ENCODE measurements at regions not wholly inside any gene's neighbourhood (a gene's known extent, or its start where the extent isn't known, plus 50 kb on each side); places are given as distances from the start of the nearest gene placed in this dataset.

GRCh38 chr2:47266939-47267710 is 90.8 kb upstream of the CALM2 start:
- no peak for TF ChIP-seq Cebpa-rat (IDR thresholded peaks at IDR 0.05)
- Histone ChIP-seq H3K27ac (no peak overlapping the region), H3K4me3 (no peak overlapping the region), H3K36me3 (no peaks in the 10 kb centered on the region), H4K20me1 (no peaks in the 10 kb centered on the region), H3K4me2 (no peak overlapping the region), H3K4me1 (peaks cover 28% of the 10 kb centered on the region), H3K9ac (no peak overlapping the region), H3K27me3 (no peaks in the 10 kb centered on the region), H3K9me3 (no peaks in the 10 kb centered on the region)

GRCh38 chr2:47265751-47266231 is 89.5 kb upstream of the CALM2 start:
- H3K4me2 ChIP-seq: no peak overlapping the region
- no peak overlapping the region for H3K9ac ChIP-seq
- H3K9me3 ChIP-seq: no peaks in the 10 kb centered on the region
- H3K36me3 ChIP-seq: no peaks in the 10 kb centered on the region
- H3K27ac ChIP-seq: no peak overlapping the region
- H3K27me3 ChIP-seq: no peaks in the 10 kb centered on the region
- peaks cover 15% of the 10 kb centered on the region for H3K4me1 ChIP-seq
- TF ChIP-seq Cebpa-rat (IDR thresholded peaks at IDR 0.05): no peak
- H3K4me3 ChIP-seq: no peak overlapping the region
- H4K20me1 ChIP-seq: no peaks in the 10 kb centered on the region

GRCh38 chr2:47265158-47265557 is 88.8 kb upstream of the CALM2 start:
- Histone ChIP-seq H3K27ac (no peak overlapping the region), H3K27me3 (no peaks in the 10 kb centered on the region), H3K4me3 (no peak overlapping the region), H3K4me1 (peaks cover 10% of the 10 kb centered on the region), H3K36me3 (no peaks in the 10 kb centered on the region), H4K20me1 (no peaks in the 10 kb centered on the region), H3K4me2 (no peak overlapping the region), H3K9me3 (no peaks in the 10 kb centered on the region), H3K9ac (no peak overlapping the region)
- TF ChIP-seq Cebpa-rat (IDR thresholded peaks at IDR 0.05): no peak

GRCh38 chr2:47264686-47265085 is 88.4 kb upstream of the CALM2 start:
- Histone ChIP-seq H4K20me1 (no peaks in the 10 kb centered on the region), H3K4me1 (peaks cover 10% of the 10 kb centered on the region), H3K9me3 (no peaks in the 10 kb centered on the region), H3K27me3 (no peaks in the 10 kb centered on the region), H3K4me2 (no peak overlapping the region), H3K9ac (no peak overlapping the region), H3K27ac (no peak overlapping the region), H3K36me3 (no peaks in the 10 kb centered on the region), H3K4me3 (no peak overlapping the region)
- no peak for TF ChIP-seq Cebpa-rat (IDR thresholded peaks at IDR 0.05)

- Histone ChIP-seq H3K27me3 (no peaks in the 10 kb centered on the region), H3K36me3 (no peaks in the 10 kb centered on the region), H4K20me1 (no peaks in the 10 kb centered on the region), H3K27ac (no peak overlapping the region), H3K4me2 (no peak overlapping the region), H3K9me3 (no peaks in the 10 kb centered on the region), H3K9ac (no peak overlapping the region), H3K4me1 (peaks cover 10% of the 10 kb centered on the region), H3K4me3 (no peak overlapping the region)
- no peak for TF ChIP-seq Cebpa-rat (IDR thresholded peaks at IDR 0.05)
Measured at GRCh38 chr2:47264143-47264542, 87.8 kb upstream of the CALM2 start.

GRCh38 chr2:47262657-47263056 is 86.3 kb upstream of the CALM2 start:
- Histone ChIP-seq H3K4me2 (peak overlapping the region; percentile 56), H3K27me3 (no peaks in the 10 kb centered on the region), H3K4me3 (no peak overlapping the region), H3K9me3 (no peaks in the 10 kb centered on the region), H4K20me1 (no peaks in the 10 kb centered on the region), H3K9ac (no peak overlapping the region), H3K27ac (no peak overlapping the region), H3K4me1 (peaks cover 20% of the 10 kb centered on the region), H3K36me3 (no peaks in the 10 kb centered on the region)
- TF ChIP-seq Cebpa-rat (IDR thresholded peaks at IDR 0.05): no peak

GRCh38 chr2:47260971-47261370 is 84.7 kb upstream of the CALM2 start:
- no peak overlapping the region for H3K4me3 ChIP-seq
- H3K9ac ChIP-seq: no peak overlapping the region
- no peak overlapping the region for H3K27ac ChIP-seq
- TF ChIP-seq Cebpa-rat (IDR thresholded peaks at IDR 0.05): no peak
- H3K4me1 ChIP-seq: peaks cover 22% of the 10 kb centered on the region
- H3K36me3 ChIP-seq: no peaks in the 10 kb centered on the region
- H3K4me2 ChIP-seq: no peak overlapping the region
- H3K9me3 ChIP-seq: no peaks in the 10 kb centered on the region
- H3K27me3 ChIP-seq: no peaks in the 10 kb centered on the region
- no peaks in the 10 kb centered on the region for H4K20me1 ChIP-seq

- Histone ChIP-seq H3K4me1 (peaks cover 22% of the 10 kb centered on the region), H4K20me1 (no peaks in the 10 kb centered on the region), H3K36me3 (no peaks in the 10 kb centered on the region), H3K9me3 (no peaks in the 10 kb centered on the region), H3K27me3 (no peaks in the 10 kb centered on the region), H3K27ac (no peak overlapping the region), H3K4me3 (no peak overlapping the region), H3K9ac (no peak overlapping the region), H3K4me2 (no peak overlapping the region)
- no peak for TF ChIP-seq Cebpa-rat (IDR thresholded peaks at IDR 0.05)
Measured at GRCh38 chr2:47259829-47260228, 83.5 kb upstream of the CALM2 start.

GRCh38 chr2:47257946-47258348 is 81.6 kb upstream of the CALM2 start:
- no peak for TF ChIP-seq Cebpa-rat (IDR thresholded peaks at IDR 0.05)
- Histone ChIP-seq H4K20me1 (no peaks in the 10 kb centered on the region), H3K4me2 (peak overlapping the region; percentile 44; the same call in 1 of the 2 replicates), H3K9ac (no peak overlapping the region), H3K27me3 (no peaks in the 10 kb centered on the region), H3K4me3 (no peak overlapping the region), H3K36me3 (no peaks in the 10 kb centered on the region), H3K4me1 (peaks cover 16% of the 10 kb centered on the region), H3K9me3 (no peaks in the 10 kb centered on the region), H3K27ac (peak overlapping the region; percentile 38; the same call in 1 of the 2 replicates)

- Histone ChIP-seq H3K27ac (no peak overlapping the region), H3K27me3 (no peaks in the 10 kb centered on the region), H3K4me2 (no peak overlapping the region), H3K9ac (no peak overlapping the region), H3K4me3 (no peak overlapping the region), H3K9me3 (no peaks in the 10 kb centered on the region), H3K4me1 (peaks cover 12% of the 10 kb centered on the region), H4K20me1 (no peaks in the 10 kb centered on the region), H3K36me3 (no peaks in the 10 kb centered on the region)
- no peak for TF ChIP-seq Cebpa-rat (IDR thresholded peaks at IDR 0.05)
Measured at GRCh38 chr2:47256416-47257087, 80.2 kb upstream of the CALM2 start.

Measured in BLaER1 (cell line).